Mesothelial cell of epicardium (in vitro differentiated cells): ENCODE measurements at regions not wholly inside any gene's neighbourhood (a gene's known extent, or its start where the extent isn't known, plus 50 kb on each side); places are given as distances from the start of the nearest gene placed in this dataset.

ENCODE experiments used
- DNase-seq, 2 experiments: peaks; one replicate each; pipeline ENCODE4 v3.0.0; 2021; ENCODE audit warnings: low spot score in 2 of 2; ENCODE audit not compliant: unreplicated experiment in 2 of 2
- H3K27ac Mint-ChIP-seq: 2 replicates; pipeline ENCODE4 v1.8.0; 2021; ENCODE audit warnings: mixed read lengths
- H3K27me3 Mint-ChIP-seq: 2 replicates; pipeline ENCODE4 v1.8.0; 2021; ENCODE audit warnings: low read depth, mixed read lengths
- H3K36me3 Mint-ChIP-seq: 2 replicates; pipeline ENCODE4 v1.8.0; 2021; ENCODE audit warnings: mixed read lengths
- H3K4me1 Mint-ChIP-seq: 2 replicates; pipeline ENCODE4 v1.8.0; 2021; ENCODE audit warnings: mixed read lengths
- H3K4me3 Mint-ChIP-seq: 2 replicates; pipeline ENCODE4 v1.8.0; 2021; ENCODE audit warnings: mild to moderate bottlenecking, moderate library complexity, mixed read lengths
- H3K9me3 Mint-ChIP-seq: 2 replicates; pipeline ENCODE4 v1.8.0; 2021; ENCODE audit warnings: mixed read lengths
- TF ChIP-seq, protein P1 (sequence below): fragments of 200-600 bp; sonication (generic); IDR thresholded peaks from one replicate; pipeline ENCODE4 v1.5.0; 2021; ENCODE audit warnings: antibody characterized with exemption; ENCODE audit not compliant: unreplicated experiment

- no peaks in the 10 kb centered on the region for H3K4me1 Mint-ChIP-seq
- TF ChIP-seq, protein P1, sequence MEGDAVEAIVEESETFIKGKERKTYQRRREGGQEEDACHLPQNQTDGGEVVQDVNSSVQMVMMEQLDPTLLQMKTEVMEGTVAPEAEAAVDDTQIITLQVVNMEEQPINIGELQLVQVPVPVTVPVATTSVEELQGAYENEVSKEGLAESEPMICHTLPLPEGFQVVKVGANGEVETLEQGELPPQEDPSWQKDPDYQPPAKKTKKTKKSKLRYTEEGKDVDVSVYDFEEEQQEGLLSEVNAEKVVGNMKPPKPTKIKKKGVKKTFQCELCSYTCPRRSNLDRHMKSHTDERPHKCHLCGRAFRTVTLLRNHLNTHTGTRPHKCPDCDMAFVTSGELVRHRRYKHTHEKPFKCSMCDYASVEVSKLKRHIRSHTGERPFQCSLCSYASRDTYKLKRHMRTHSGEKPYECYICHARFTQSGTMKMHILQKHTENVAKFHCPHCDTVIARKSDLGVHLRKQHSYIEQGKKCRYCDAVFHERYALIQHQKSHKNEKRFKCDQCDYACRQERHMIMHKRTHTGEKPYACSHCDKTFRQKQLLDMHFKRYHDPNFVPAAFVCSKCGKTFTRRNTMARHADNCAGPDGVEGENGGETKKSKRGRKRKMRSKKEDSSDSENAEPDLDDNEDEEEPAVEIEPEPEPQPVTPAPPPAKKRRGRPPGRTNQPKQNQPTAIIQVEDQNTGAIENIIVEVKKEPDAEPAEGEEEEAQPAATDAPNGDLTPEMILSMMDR = no peak
- H3K36me3 Mint-ChIP-seq = no peaks in the 10 kb centered on the region
- H3K9me3 Mint-ChIP-seq = peaks cover 26% of the 10 kb centered on the region
- no peak overlapping the region for H3K4me3 Mint-ChIP-seq
- DNase-seq = no peak
- no peaks in the 10 kb centered on the region for H3K27me3 Mint-ChIP-seq
- H3K27ac Mint-ChIP-seq = no peak overlapping the region
These were observed 1165.2 kb upstream of the PRMT6 start for GRCh38 chr1:105891308-105891707.

DNA sequence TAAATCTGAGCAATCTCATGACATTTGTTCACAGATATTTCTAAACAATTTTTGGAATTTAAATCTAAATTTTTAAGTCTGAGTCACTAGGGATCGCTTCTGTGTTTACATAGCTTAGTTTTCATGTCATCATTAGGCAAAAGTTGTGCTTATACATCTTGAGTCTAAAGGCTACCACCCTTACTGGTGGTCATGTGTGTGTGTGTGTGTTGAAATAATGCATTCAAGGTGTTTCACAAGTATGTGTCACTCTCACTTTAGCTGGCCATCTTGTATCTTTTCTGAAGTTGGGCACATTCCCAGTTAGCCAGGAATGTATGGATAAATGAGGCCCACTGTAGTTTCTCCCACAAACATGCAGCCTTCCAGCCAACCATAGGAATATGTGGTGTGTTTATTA is 1162.5 kb upstream of the PRMT6 start:
- Mint-ChIP-seq H3K36me3 (no peaks in the 10 kb centered on the region), H3K4me3 (no peak overlapping the region), H3K27me3 (no peaks in the 10 kb centered on the region), H3K4me1 (peaks cover 2% of the 10 kb centered on the region), H3K27ac (no peak overlapping the region), H3K9me3 (peaks cover 37% of the 10 kb centered on the region)
- DNase-seq = no peak
- TF ChIP-seq, protein P1 = no peak

DNA sequence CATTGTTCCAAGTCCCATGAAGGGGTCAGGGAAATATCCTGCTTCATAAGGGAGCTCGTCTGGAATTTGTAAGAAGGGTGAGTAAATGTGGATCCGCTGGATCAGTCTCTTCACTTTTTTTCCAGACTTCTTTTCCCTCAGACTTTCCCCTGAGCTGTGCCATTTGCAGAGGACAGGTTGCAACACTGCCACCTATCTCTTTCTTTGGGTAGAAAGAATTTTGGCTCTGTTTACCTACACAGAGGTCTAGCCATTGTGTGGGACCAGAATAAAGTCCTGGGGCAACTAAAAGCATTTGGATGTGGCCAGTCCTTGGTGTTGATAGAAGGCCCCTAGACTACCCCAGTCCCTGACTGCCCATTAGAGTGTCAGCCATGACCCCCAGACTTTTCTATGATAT is 1146.7 kb upstream of the PRMT6 start:
- TF ChIP-seq, protein P1 = no peak
- Mint-ChIP-seq H3K9me3 (peaks cover 7% of the 10 kb centered on the region), H3K36me3 (no peaks in the 10 kb centered on the region), H3K4me3 (no peak overlapping the region), H3K4me1 (no peaks in the 10 kb centered on the region), H3K27ac (no peak overlapping the region), H3K27me3 (no peaks in the 10 kb centered on the region)
- no peak for DNase-seq

DNA sequence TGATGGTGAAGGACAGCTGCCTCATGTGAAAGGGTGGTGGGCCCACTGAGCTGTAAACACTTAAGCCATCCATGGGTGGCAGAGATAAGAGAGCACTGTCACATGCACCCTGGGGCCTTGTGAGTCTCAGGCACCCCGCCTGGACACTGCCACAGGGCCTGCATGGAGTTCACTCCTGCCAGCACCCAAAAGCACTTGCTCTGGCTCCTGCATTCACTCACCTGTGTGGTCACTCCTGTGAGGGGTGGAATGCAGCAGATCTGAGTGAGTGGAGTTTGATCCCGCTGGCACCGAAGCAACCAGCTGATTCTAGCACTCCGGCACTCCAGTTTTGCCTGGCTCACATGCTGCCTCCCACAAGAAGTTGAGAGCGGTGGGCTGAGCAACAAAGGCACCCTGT is 1142.1 kb upstream of the PRMT6 start:
- Mint-ChIP-seq H3K36me3 (no peaks in the 10 kb centered on the region), H3K4me3 (no peak overlapping the region), H3K27ac (no peak overlapping the region), H3K27me3 (no peaks in the 10 kb centered on the region), H3K4me1 (no peaks in the 10 kb centered on the region), H3K9me3 (no peaks in the 10 kb centered on the region)
- TF ChIP-seq, protein P1 = no peak
- DNase-seq = no peak

DNA sequence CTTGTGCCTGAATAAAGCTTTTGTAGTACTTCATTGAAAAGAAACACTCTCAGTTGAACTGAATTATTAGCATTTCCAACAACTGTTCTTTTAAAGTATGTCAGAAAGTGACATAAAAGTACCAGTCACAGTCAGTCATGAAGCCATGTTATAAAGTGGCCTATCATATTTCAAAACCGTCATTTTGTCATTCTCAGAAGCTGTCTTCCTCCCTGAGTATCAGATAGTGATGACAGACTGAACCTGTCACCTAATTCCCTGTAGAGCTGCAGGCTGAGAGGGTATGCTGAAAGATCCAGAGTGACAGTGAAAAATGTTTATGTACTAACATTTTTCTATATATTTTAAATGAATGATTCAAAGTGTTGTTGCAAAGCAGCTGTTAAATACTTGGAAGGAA is 1121.7 kb upstream of the PRMT6 start:
- Mint-ChIP-seq H3K36me3 (no peaks in the 10 kb centered on the region), H3K9me3 (peaks cover 27% of the 10 kb centered on the region), H3K27me3 (no peaks in the 10 kb centered on the region), H3K4me3 (no peak overlapping the region), H3K4me1 (peaks cover 10% of the 10 kb centered on the region), H3K27ac (no peak overlapping the region)
- no peak for DNase-seq
- TF ChIP-seq, protein P1 = no peak

DNA sequence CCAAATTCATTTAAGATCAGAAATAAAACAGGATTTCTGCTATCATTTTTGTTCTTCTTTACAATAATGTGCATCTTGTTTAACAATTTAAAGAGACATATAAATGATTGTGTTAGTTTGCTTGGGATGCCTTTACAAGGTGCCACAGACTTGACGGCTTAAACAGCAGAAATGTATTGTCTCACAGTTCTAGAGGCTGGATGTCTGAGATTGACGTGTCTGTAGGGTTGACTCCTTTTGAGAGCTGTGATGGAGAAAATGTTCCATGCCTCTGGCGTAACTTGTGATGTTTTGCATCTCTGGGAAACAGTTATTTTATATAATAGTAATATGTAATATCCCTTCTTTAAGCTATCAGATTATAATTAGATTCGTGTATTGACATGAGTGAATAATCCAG is 1091.6 kb upstream of the PRMT6 start:
- Mint-ChIP-seq H3K27me3 (no peaks in the 10 kb centered on the region), H3K4me1 (no peaks in the 10 kb centered on the region), H3K36me3 (no peaks in the 10 kb centered on the region), H3K9me3 (peaks cover 62% of the 10 kb centered on the region), H3K27ac (no peak overlapping the region), H3K4me3 (no peak overlapping the region)
- TF ChIP-seq, protein P1 = no peak
- no peak for DNase-seq
